MCF 10A (cell line): ENCODE measurements at regions not wholly inside any gene's neighbourhood (a gene's known extent, or its start where the extent isn't known, plus 50 kb on each side); places are given as distances from the start of the nearest gene placed in this dataset.

ENCODE experiments used
- BruUV-seq: library from RNA; stranded (reverse); fragments of 400-500 nt; replicated peaks from 2 replicates; lab custom pipeline; 2021; lab: Mats Ljungman, UMichigan
- CTCF ChIA-PET: fragments of 300-600 bp; sonication (Branson Sonifier 250); formaldehyde crosslinking; extraction: SDS; loops from one replicate; lab custom pipeline; 2021; ENCODE audit warnings: antibody characterized with exemption, inconsistent platforms; lab: Yijun Ruan, JAX
- POLR2A ChIA-PET: fragments of 300-600, 350-650 bp; sonication (Branson Sonifier 250); formaldehyde crosslinking; extraction: SDS; loops from one replicate; lab custom pipeline; 2020; ENCODE audit warnings: antibody characterized with exemption, inconsistent platforms; lab: Yijun Ruan, JAX
- DNase-seq: peaks from one replicate; pipeline ENCODE4 v3.0.0-alpha.2; 2018; ENCODE audit not compliant: unreplicated experiment
- H3K27ac Mint-ChIP-seq: one replicate; pipeline ENCODE4 v1.8.0; 2022; ENCODE audit warnings: mild to moderate bottlenecking, low read depth, mixed read lengths; ENCODE audit not compliant: unreplicated experiment
- H3K27me3 Mint-ChIP-seq: one replicate; pipeline ENCODE4 v1.8.0; 2022; ENCODE audit warnings: mixed read lengths; ENCODE audit not compliant: insufficient read depth, unreplicated experiment
- H3K36me3 Mint-ChIP-seq: one replicate; pipeline ENCODE4 v1.8.0; 2022; ENCODE audit warnings: mild to moderate bottlenecking, moderate library complexity, mixed read lengths; ENCODE audit not compliant: insufficient read depth, unreplicated experiment
- H3K4me1 Mint-ChIP-seq: one replicate; pipeline ENCODE4 v1.8.0; 2022; ENCODE audit warnings: mixed read lengths; ENCODE audit not compliant: insufficient read depth, unreplicated experiment
- H3K4me3 Mint-ChIP-seq: one replicate; pipeline ENCODE4 v1.8.0; 2022; ENCODE audit warnings: mild to moderate bottlenecking, moderate library complexity, mixed read lengths; ENCODE audit not compliant: unreplicated experiment
- H3K9me3 Mint-ChIP-seq: one replicate; pipeline ENCODE4 v1.8.0; 2022; ENCODE audit warnings: mixed read lengths; ENCODE audit not compliant: unreplicated experiment
- intact Hi-C: fragments of 100-400 bp; cut with micrococcal nuclease; formaldehyde crosslinking; loops from 2 replicates; pipeline ENCODE4 v1.14.1; 2022
- TF ChIP-seq, protein P1 (sequence below): fragments of 200-600 bp; IDR thresholded peaks from one replicate; pipeline ENCODE4 v1.8.0; 2022; ENCODE audit warnings: antibody characterized with exemption, mild to moderate bottlenecking; ENCODE audit not compliant: unreplicated experiment

DNA sequence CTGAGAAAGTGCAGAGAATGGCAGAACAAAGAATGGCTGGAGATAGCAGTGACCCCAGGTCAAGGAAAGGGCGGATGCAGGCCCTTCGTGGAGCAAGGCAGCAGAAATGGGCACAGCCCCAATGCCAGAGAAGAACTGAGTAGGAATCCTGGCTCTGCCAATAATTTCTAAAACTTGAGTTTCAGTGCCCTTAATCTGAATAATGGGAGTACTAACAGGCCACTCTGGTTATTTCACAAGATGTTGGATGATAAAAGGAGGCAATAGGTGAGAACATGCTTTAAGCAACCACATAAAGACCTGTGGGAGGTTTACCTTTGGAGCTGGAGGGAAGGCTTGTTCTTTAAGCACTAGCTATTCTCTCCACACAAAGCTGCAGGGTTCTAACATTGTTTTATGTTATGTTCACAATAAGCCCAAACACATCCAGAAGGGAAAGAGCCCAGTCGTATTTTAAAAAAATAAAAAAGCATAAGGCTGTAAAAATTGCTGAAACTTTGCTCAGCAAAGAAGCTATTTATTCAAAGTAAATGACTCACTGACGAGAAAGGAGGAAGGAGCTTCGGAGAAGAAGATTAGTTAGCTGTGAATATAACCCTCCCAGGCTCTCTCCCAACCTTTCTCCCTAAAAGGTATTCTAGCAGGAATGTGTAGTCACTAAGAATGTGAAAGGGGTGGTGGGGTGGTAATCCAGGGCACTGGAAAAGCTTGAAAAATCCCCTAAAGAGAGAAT, 470.2 kb downstream of the TXNL1 start:
- intact Hi-C loops = no loop called here
- Mint-ChIP-seq H3K27me3 (no peaks in the 10 kb centered on the region), H3K4me1 (peaks cover 13% of the 10 kb centered on the region), H3K36me3 (no peaks in the 10 kb centered on the region), H3K27ac (peak overlapping the region; percentile 41), H3K9me3 (no peaks in the 10 kb centered on the region), H3K4me3 (no peak overlapping the region)
- POLR2A ChIA-PET = interaction anchor here (0.6 kb wide), 1 partner anchor 121 kb away, joined by 3 read pairs; no protein-coding TSS in a partner anchor
- no TSS peak for BruUV-seq
- CTCF ChIA-PET = interaction anchor here (0.6 to 0.7 kb wide), 2 partner anchors 45 to 747 kb away, joined by 3 to 4 read pairs; no protein-coding TSS in a partner anchor
- peak; percentile 38 for DNase-seq
- TF ChIP-seq, protein P1, sequence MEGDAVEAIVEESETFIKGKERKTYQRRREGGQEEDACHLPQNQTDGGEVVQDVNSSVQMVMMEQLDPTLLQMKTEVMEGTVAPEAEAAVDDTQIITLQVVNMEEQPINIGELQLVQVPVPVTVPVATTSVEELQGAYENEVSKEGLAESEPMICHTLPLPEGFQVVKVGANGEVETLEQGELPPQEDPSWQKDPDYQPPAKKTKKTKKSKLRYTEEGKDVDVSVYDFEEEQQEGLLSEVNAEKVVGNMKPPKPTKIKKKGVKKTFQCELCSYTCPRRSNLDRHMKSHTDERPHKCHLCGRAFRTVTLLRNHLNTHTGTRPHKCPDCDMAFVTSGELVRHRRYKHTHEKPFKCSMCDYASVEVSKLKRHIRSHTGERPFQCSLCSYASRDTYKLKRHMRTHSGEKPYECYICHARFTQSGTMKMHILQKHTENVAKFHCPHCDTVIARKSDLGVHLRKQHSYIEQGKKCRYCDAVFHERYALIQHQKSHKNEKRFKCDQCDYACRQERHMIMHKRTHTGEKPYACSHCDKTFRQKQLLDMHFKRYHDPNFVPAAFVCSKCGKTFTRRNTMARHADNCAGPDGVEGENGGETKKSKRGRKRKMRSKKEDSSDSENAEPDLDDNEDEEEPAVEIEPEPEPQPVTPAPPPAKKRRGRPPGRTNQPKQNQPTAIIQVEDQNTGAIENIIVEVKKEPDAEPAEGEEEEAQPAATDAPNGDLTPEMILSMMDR = no peak

DNA sequence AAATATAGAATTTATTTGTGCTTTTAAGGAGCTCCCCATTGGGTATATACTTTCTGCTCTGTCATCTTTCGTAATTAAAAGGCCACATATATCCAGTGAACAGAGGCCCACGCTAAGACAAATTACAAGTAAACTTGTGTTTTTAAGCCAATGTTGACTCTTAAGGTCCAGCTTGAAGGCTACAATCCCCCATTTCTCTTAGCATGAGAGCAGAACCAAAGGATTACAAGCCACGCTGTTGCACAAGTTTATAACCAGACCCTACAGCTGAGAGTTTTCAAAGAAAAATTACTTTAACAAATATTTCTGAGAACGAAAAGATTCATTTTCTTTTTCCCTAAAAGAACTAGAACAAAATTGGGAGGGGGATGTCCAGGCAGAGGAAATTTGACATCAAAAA, 471.0 kb downstream of the TXNL1 start:
- no peak overlapping the region for H3K27ac Mint-ChIP-seq
- intact Hi-C loops = no loop called here
- H3K4me3 Mint-ChIP-seq = no peak overlapping the region
- no peak for DNase-seq
- no TSS peak for BruUV-seq
- H3K27me3 Mint-ChIP-seq = no peaks in the 10 kb centered on the region
- no peaks in the 10 kb centered on the region for H3K9me3 Mint-ChIP-seq
- CTCF ChIA-PET = no interaction called here
- H3K36me3 Mint-ChIP-seq = no peaks in the 10 kb centered on the region
- H3K4me1 Mint-ChIP-seq = peaks cover 13% of the 10 kb centered on the region
- POLR2A ChIA-PET = no interaction called here
- TF ChIP-seq, protein P1 = no peak

DNA sequence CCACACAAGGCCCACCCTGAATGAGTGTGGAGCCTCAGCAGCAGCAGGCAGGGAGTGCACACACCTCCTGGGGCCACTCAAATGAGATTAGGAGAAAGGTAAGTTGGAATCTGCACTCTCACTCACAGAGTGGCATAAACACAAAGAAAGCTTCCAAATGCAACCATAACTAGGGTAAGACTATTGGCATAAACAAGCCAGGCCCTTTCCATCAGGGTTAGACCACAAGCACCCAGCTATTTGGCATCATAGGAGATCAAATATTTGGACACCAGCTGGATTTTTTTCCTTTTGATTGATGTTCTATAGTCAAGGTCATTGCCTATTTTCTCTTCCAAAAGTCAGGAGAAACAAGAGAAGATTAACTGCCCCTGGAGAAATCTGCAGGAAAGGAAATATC, 471.5 kb downstream of the TXNL1 start:
- no peaks in the 10 kb centered on the region for H3K36me3 Mint-ChIP-seq
- intact Hi-C loops = no loop called here
- no peaks in the 10 kb centered on the region for H3K27me3 Mint-ChIP-seq
- H3K27ac Mint-ChIP-seq = no peak overlapping the region
- TF ChIP-seq, protein P1 = no peak
- no peaks in the 10 kb centered on the region for H3K9me3 Mint-ChIP-seq
- no peak overlapping the region for H3K4me3 Mint-ChIP-seq
- DNase-seq = no peak
- peaks cover 13% of the 10 kb centered on the region for H3K4me1 Mint-ChIP-seq
- ChIA-PET POLR2A (no interaction called here), CTCF (no interaction called here)
- no TSS peak for BruUV-seq

DNA sequence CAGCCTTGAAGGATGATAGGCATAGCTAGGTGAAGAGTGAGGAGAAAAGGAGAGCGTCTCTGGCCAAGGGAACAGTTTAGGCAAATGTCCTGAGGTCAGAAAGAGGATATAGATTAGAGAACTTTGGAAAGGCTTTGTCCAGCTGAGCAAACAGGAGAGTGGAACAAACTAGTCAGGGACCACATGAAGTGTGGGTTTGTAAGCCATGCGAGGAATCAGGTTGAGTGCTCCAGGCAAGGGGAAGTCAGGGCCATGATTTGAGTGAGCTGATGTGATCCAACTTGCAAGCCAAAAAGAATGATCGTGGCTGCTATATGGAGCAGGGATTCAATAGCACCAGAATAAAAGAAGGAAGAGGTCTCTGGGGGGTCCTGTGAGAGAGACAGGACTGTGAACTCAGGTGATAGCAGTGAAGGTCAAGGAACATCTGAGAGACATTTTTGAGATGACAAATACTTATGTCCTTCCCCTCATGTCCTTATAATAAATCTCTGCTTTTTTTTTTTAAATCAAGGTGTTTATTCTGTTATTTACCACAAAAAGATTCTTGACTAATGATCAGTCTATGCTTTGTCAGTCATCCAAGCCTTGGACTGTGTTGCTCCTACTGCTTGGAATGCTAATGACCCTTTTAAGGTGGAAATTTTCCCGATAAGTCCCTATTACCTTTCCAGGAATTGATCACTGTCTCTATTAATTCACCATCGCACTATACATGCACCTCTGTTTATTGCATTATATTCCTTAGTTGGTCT, 472.6 kb downstream of the TXNL1 start:
- Mint-ChIP-seq H3K9me3 (no peaks in the 10 kb centered on the region), H3K36me3 (no peaks in the 10 kb centered on the region), H3K4me3 (no peak overlapping the region), H3K4me1 (peaks cover 13% of the 10 kb centered on the region), H3K27me3 (no peaks in the 10 kb centered on the region), H3K27ac (no peak overlapping the region)
- CTCF ChIA-PET = no interaction called here
- POLR2A ChIA-PET = no interaction called here
- no peak for DNase-seq
- TF ChIP-seq, protein P1 = no peak
- BruUV-seq = no TSS peak
- intact Hi-C loops = no loop called here
